GM18520 (cell line): ENCODE measurements at regions not wholly inside any gene's neighbourhood (a gene's known extent, or its start where the extent isn't known, plus 50 kb on each side); places are given as distances from the start of the nearest gene placed in this dataset.
A peak's percentile ranks its signal among the peaks of the same experiment; 100 is the strongest.
"Not testable (repeated sequence)": the region's sequence is repeated elsewhere in the genome, so short reads cannot be mapped to it uniquely, and the experiment has no call there.

ENCODE experiments used
- ATAC-seq: cut with Tn5 transposase; IDR thresholded peaks from one replicate; pipeline ENCODE4 v1.9.1; 2021; ENCODE audit not compliant: unreplicated experiment

DNA sequence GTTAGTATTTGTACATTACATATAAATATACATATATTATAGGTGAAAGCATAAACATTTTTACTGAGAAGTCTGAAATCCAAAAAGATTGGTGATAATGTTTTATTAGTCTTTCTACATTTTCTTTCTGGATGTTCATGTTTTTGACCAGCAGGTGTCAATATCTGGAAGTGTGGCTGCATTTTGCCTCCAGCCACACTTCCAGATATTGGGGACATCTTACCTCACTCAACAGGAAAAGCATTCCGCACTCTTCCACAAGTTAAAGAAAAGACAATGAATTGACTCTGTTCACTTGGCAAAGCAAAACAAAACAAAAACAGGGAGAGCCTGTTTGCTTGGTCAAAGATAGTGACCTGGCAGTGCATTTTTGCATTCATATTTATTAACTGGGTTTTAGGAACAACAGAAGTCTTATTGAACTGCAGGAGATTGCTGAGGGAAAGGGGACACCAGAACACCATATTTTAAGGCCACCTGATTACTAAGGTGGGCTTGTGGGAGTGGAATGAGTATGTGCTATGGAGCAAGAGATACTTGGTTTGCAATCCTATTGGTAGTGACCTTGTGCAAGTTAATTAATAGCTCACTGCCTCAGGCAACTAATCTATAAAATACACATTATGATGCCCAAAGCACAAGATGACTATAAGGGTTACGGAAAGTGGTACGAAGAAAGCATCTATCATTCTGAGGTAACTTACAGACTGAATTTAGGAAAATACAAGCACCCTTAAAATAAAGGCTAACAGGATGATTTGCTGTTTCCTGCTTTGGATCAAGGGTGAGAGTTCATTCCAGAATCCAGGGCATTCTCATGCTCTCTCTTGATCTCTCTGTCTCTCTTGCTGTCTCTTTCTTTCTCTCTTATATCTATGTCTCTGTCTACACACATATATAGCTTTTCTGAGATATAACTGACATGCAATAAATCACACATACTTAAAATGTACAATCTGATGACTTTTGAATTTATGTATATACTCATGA, 389.9 kb upstream of the EMCN start:
- ATAC-seq = no peak

DNA sequence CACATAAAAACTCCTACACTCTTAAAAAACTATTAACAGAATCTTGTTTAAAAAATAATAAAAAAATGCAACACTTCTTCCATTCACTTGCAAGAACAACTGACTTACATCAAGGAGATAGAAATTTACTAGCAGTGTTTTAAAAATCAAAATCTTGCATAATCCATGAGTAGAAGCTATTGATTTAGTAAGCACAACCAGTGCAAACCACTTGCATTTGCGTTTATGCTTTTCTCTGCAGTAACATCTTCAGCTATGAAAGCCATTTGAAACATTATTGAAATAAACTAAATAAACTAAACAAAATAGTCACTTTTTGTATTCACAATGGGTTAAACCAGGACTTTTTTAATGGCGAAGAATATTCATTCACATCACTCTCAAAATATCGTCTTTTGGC, 389.2 kb upstream of the EMCN start:
- no peak for ATAC-seq

DNA sequence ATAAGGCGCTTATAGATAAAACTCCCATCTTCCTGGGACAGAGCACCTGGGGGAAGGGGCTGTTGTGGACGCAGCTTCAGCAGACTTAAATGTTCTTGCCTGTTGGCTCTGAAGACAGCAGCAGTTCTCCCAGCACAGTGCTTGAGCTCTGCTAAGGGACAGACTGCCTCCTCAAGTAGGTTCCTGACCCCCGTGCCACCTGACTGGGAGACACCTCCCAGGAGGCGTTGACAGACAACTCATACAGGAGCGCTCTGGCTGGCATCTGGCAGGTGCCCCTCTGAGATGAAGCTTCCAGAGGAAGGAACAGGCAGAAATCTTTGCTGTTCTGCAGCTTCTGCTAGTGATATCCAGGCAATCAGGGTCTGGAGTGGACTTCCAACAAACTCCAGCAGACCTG, 383.1 kb upstream of the EMCN start:
- ATAC-seq = not testable (repeated sequence)

DNA sequence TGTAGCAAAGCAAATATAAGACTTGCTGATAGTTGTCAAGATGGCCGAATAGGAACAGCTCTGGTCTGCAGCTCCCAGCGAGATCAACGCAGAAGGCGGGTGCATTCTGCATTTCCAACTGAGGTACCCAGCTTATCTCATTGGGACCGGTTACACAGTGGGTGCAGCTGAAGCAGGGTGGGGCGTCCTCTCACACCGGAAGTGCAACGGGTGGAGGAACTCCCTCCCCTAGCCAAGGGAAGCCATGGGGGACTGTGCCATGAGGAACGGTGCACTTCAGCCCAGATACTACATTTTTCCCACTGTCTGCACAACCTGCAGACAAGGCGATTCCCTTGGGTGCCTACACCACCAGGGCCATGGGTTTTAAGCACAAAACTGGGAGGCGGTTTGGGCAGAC, 382.3 kb upstream of the EMCN start:
- no peak for ATAC-seq

DNA sequence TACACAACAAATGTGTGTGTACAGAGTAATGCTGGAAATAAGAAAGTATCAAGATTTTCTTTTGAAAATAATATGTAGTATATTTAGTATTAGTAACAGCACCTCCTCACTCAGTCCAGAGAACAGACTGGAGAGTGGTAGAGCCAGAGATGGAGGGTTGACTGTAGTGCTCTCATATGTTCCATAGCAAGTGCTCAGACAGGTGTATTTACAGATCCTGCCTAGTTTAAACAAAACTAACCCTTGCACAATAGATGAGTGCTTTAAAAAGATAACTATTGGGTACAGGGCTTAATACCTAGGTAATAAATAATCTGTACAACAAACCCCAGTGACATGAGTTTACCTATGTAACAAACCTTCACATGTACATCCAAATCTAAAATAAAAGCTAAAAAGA, 381.0 kb upstream of the EMCN start:
- ATAC-seq = no peak

DNA sequence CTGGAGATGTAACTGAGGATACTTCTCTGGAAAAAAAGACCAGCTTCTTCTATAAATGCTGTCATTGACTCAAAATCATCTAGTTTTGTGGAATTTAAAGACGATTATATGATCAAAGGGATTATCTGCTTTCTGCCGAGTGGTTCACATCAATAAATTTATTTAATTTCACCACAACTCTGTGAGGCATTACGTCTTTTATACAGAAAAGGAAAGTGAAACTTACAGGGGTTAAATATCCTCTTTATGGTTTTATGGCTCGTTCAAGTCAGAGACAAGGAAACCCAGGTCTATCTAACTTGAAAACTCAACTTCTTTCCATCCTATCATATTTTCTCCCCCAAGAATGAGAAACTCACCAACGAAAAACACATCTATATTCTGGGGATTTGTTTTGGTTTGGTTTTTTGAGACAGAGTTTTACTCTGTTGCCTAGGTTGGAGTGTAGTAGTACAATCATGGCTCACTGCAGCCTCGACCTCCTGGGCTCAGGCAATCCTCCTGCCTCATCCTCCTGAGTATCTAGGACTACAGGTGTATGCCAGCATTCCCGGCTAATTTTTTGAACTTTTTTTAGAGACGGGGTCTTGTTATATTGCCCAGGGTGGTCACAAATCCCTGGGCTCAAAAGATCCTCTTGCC, 377.9 kb upstream of the EMCN start:
- peak; percentile 79 for ATAC-seq

DNA sequence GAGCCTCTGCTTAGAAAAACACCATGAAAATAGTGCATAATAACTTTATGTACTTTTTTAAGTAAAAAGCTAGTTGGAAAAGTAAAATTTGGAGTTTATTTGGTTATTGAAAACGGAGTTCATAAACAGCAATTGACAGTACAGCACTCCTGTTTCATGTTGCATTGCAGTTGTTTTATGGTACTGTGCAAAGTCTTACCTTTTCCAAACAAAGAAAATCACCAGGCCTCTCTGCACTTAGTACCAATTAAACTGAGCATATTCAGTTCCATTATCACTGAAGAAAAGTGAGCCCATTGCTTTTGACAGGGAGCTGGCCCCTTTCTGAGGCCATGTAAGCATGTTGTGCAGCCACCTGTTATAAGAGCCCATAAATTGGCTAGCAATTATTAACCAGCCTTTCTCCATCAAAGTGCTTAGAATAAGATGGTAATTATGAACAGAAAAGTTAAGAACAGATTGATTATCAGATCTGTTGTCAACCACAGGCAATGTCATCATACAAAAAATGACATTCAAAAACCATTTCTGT, 376.6 kb upstream of the EMCN start:
- no peak for ATAC-seq

DNA sequence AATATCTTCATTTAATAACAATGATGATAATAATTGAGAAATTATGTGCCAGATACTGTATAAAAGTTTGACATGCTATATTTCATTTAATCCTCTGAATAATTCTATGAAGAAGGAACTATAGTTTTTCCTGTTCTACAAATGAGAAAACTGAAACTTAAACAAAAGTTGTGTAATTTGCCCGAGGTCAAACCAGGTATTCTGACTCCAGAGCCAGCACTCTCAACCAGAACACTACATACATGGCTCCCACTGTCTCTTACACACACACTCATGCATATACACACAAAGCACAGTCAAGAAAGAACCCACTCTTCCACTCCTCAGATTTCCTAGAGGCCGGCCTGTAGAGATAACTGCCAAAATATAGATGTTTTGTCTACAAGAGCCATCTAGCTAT, 374.0 kb upstream of the EMCN start:
- ATAC-seq = no peak

DNA sequence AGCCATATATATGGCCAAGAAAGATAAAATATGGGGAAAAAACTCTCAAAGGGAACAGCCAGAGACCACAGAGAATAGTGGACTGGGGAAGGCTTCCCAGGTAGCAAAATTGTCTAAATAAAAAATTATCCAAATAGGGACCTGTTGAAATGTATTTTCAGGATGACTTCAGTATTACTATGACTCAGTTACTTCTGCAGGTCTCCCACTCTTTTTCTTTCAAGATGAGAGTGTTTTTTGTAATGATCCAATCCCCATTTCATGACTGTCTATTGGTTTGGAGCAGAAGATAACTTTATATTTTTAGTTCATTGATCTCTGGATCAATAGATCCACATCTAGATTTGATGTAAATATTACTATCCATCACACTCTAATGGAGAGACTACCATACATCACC, 372.1 kb upstream of the EMCN start:
- no peak for ATAC-seq

DNA sequence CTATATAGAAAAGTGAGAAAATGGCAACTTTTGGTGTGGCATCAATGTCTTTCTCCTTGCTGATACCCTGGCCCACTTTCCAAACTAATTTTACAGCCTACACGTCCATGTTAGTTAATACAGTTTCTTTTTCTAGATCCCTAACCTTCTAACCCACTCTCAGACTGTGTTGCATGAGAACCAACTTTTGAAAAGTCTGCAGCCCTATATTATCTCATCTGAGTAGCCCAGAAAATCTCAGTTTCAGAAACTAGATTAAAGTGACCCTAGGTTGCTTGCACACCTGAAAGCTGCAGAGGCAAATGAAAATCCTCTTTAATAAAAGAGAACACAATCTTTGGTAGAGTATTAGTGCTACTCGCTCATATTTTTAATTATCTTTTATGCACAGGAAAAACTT, 371.6 kb upstream of the EMCN start:
- no peak for ATAC-seq

DNA sequence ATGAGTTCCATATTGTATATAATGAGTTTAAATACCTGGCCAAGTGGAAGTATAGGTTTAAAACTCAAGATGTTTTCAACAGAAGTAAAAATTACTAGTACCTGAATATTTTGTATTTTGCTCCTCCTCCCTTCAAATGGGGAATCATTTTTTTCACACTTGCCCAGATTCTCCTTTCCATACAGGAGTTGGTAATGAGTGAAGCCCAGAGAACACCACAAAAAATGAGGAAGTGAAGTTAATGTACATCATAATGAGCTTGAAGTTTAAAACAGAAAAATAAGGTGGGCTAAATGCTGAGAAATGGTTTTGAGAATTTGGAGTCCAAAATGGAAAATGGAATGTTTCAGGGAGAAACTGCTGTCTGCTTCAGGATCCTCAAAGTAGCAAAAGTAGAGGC, 364.8 kb upstream of the EMCN start:
- no peak for ATAC-seq

DNA sequence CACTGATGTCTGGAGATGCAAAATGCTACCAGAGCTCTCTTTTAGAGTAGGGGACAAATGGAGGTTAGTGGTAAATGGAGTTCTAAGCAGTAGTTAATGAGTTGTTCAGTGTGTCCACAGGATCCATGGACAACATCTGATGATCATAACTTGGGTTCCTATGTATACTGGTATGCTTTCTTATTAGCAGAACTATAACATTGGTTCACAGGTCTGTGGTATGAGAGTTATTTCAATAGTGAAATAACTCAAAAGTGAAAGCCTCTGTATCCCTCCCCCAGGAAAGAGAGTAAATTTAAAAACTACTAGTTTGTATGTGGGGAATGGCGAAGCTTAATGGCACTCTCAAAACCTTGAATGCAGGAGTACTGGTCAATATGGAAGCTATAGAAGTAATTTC, 363.5 kb upstream of the EMCN start:
- no peak for ATAC-seq

DNA sequence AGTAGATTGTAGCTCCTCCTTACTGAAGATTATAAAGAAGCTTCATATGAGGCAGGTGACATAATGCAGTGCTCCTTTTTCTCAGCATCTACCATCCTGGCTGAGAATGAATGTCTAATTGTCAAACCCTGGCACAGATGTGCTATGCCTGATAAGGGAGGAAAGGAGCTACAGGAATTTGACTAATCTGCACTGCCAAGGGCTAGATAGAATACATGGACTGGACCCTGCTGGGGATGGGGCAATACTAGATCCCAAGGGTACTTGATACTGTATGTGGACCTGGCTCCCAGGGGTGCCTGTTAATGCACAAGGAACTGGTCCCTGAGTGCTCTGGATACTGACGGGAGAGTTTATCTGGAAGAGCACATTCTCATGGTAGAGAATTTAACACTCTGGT, 362.2 kb upstream of the EMCN start:
- no peak for ATAC-seq

DNA sequence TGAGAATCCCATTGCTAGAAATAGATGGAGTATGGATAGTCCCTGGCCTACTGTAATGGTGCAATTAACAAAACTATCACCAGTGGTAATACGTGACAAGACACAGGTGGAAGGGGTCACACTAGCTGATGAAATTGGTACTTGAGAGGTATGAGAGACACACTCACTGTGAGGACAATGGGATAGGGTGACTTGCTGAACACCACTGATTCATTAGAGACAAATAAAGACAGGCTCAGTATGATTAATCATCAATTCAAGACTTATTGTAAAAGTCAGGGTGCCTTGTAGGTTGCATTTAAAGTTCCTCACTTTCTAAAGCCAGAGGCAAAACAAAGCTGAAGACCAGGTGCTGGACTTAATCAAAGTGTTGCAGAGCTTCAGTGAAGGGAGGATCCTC, 361.6 kb upstream of the EMCN start:
- ATAC-seq = no peak

DNA sequence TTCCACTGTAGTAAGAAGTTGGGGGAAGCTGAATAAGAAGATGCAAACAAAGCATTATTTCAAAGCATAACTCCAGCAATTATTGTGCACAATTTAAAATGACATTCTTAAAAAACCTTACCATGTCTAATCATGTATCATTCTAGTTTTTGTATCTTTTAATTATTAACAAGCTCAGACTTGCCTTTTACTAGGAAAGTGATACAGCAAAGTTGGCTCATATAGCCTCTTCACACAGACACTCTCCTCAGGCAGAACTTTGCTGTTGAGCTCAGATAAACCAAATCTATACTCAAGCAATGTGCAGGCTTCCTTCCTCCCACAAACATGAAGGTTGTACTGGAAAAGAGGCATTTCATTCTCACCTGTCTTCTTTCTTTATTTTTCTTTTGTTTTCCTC, 358.7 kb upstream of the EMCN start:
- ATAC-seq = no peak

DNA sequence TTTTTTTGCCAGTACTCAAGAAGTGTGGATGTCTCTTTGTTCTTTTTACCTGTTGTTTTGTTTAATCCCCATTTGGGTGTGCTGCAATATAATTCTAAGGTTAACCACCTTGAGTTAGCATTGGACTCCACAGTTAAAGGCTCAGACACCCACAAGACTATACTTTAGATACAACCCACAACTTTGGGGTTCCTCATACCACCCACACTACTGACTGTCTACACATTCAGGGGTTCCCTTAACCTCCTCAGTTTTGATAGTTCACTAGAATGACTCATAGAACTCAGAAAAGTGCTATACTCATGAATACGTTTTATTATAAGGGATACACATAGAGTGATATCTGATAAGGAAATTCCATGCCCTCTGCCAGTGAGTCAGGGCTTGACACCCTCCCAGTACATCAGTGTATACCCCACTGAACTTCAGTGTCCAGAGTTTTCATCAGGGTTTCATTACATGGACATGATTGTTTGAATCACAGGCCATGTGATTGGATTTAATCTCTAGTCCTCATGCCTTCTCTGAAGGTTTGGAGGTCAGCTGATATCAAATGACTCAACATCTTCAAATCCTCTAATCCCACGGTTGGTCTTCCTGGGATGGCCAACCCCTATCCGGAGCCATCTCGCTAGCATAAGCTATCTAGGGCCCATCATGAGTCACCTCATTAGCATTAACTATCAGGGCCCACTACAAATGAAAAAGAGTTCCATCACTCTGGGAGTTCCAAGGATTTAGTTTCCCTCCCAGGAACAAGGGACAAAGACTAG, 357.7 kb upstream of the EMCN start:
- no peak for ATAC-seq

DNA sequence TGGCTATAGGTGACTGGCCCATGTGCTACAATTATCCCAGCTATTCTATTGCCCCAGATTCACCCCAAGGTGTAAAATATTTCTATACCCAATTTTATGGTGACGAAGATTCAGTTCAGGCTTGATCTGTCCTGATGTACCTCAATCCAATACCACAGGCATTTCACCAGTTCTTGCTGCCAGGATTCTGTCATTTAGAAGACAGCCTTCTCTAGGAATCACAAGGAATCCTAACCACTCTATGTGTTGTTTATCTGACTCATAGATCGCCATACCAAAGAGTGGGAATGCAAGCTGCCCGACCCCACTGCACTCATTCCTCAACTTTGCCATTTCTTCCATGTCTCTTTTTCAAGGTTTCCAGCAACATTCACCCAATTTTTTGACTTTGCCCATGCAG, 355.0 kb upstream of the EMCN start:
- no peak for ATAC-seq

DNA sequence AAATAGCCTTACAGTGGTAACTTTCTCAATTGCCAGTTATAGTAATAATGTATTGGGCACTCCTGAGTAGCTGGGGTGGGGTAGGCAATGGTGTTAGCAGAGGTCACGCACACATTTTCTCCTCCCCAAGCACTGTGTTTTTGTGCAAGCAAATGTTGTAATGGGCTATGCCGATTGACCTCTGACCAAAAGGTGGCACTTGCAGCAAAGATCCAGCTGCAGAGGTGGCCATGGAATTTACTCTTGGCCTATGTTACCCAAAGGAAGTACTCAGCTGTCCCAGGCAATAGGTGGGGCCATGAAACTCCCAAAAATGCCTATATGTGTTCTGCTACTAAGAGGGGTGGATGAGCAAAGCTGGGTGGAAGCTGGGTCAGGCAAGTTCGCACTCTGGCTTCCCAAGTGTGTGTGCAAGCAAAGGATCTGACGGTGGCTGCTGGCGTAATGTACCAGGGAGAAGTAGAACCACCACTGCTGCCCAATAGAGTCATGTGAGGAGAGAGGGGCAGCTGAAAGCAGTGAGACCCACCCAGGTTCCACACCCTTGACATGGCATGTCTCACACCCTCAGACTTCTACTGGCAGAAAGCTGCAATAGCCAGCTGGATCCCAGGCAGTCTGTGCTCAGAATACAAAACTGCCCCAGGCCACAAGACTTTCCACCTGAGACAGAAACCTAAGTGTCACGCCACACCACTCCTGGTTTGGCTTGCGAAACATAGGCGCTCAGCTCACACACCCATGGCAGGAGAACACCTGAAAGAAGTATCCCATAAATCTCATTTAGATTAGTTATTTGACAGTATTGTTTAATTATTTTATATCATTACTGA, 353.3 kb upstream of the EMCN start:
- ATAC-seq = no peak

DNA sequence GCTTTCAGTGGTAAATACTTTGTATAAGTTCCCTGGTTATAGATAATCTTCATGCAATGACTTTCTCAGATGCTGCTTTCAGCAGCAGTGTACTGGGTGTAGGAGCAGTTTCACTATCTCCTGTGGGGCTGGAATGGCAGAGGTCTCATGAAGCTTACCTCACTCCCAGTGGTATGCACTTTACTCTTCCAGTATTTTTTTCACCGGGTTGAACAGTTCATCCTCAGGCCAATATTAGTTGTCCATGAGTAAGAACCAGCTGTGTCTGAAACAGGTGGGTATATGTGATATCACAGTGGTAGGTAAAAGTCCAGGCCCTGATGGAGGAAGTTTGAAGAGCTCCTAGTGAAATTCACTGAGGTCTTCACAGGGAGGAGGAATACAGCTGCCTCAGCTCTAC, 351.5 kb upstream of the EMCN start:
- no peak for ATAC-seq

DNA sequence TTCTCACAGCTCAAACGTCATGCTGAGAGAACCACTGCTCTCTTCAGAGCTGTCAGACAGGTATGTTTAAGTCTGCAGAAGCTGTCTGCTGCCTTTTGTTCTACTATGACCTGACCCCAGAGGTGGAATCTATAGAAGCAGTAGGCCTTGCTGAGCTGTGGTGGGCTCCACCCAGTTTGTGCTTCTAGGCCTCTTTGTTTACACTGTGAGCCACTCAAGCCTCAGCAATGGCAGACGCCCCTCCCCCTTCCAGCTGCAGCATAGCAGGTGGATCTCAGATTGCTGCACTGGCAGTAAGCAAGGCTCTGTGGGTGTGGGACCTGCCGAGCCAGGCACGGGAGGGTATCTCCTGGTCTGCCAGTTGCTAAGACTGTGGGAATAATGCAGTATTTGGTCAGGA, 350.5 kb upstream of the EMCN start:
- ATAC-seq = not testable (repeated sequence)

DNA sequence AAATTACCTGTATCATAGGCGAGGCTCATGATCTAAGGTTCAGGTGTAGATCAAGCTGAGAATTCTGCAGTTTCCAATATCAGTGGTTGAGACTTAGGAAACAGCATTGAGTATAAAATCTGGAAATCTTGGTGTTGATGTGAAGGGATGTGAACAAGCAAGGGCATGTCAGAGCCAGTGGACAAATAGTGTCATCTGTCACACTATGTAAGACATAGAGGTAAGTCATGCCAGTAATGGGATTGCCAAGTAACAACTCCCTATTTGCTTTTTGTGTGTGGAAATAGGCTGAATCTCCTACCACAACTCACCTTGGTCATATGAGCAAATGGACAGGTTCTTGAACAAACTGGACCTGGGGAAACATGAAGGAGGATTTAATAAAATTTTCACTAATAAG, 334.5 kb upstream of the EMCN start:
- ATAC-seq = no peak
